GM12874 (cell line): ENCODE measurements at regions not wholly inside any gene's neighbourhood (a gene's known extent, or its start where the extent isn't known, plus 50 kb on each side); places are given as distances from the start of the nearest gene placed in this dataset.

ENCODE experiments used
- TF ChIP-seq, protein P1 (sequence below): IDR thresholded peaks from 2 replicates; pipeline ENCODE4 v1.5.1; 2011; ENCODE audit warnings: low read depth, mild to moderate bottlenecking, control low read depth, low read length, moderate library complexity; ENCODE audit not compliant: insufficient read depth

DNA sequence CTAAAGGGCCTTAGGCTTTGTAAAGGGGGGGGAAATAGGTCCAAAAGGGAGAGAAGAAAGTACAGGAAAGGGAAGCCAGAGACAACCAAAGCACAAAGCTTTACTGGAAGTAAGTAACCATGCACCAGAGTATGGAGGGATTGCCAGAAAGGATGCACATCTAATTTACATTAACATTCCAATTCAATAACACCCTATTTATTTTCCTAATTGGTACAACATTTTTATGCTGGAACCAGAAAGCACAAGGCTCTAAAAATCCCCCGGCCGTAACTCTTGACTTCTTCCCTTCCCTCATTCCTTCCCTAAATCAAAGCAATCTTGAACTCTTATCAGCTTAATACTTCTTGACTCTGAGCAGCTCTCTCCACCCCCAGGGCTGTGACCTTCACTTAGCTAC, 400.0 kb upstream of the CELF2 start:
- TF ChIP-seq, protein P1, sequence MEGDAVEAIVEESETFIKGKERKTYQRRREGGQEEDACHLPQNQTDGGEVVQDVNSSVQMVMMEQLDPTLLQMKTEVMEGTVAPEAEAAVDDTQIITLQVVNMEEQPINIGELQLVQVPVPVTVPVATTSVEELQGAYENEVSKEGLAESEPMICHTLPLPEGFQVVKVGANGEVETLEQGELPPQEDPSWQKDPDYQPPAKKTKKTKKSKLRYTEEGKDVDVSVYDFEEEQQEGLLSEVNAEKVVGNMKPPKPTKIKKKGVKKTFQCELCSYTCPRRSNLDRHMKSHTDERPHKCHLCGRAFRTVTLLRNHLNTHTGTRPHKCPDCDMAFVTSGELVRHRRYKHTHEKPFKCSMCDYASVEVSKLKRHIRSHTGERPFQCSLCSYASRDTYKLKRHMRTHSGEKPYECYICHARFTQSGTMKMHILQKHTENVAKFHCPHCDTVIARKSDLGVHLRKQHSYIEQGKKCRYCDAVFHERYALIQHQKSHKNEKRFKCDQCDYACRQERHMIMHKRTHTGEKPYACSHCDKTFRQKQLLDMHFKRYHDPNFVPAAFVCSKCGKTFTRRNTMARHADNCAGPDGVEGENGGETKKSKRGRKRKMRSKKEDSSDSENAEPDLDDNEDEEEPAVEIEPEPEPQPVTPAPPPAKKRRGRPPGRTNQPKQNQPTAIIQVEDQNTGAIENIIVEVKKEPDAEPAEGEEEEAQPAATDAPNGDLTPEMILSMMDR, result no peak

DNA sequence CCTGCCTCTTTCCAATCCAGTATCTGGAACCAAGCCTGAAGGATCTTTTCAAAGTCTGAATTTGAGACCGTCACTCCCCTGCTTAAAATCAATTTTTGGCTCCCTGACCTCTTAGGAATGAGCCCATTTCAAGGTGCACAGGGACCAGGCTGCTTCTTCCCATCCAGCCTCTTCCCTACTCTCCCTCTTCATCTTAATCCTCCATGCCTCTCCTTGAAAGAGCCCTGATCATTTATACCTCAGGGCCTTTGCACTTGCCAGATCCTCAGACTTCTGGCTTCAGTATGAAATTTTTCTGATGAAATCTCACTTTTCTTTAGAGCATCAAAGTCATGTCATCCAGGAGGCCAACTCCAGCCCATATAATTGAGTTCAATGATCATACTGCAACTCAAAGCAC, 399.5 kb upstream of the CELF2 start:
- TF ChIP-seq, protein P1, result no peak

DNA sequence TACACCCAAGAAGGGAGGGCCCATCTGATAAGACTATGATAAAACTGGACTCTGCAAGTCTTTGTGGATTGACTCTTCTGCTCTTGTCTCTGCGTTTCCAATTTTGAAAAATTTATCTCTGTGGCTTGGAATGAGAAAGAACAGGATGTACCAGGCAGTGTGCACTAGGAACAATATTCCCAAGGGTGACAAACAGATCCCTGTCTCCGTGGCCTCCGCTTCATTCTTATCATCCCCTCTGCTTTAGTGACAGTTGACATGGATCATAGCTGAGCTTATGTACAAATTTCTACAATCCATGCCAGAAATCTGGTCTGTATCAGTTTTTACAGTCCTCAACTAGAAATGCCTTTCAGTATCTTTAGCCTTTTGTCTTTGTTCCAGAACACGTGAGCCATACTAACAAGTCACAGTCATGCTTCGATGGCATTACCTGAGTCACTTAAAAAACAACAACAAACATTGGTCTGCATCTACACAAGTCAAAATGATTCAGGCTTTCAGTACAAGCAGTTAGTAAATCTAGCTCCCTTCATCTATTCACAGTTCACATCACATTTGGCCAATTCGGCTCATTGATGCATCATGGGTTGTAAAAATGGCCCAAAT, 393.6 kb upstream of the CELF2 start:
- TF ChIP-seq, protein P1, result no peak

DNA sequence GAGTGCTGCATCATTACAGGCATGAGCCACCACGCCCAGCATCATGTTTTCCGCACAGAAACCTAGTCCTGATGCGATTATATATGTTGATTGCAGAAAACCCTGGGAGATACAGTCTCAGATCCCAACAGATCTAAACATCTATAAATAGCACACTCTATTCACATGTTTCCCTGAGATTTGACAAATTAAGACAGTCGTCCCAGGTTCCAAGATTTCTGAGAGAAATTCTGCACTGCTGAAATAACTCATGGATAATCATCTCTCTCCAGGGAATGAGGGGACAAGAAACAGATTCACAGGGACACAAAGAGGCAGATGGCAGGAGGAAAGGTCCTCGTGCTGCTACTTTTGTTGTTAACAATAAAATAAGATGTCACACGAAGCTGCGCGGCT, 393.1 kb upstream of the CELF2 start:
- TF ChIP-seq, protein P1, result no peak

DNA sequence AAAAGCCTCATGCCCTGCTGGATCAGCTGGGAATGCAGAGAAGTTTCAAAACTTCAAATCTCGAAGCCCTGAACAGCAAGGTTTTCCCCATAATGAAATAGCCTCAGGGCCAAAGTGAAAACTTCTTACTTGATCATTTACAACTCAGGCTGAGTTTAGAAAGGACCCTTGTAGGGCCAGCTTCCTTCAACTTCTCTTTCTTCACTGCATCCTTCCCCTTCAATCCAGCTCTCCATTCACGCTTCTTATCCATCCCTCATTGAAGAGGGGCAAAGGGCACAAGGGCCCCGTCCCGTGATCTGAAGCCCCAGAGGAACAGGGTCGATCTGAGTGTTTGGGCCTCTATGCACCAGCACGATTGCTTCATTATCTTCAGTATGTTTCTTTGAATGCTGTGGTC, 392.2 kb upstream of the CELF2 start:
- TF ChIP-seq, protein P1, result no peak

DNA sequence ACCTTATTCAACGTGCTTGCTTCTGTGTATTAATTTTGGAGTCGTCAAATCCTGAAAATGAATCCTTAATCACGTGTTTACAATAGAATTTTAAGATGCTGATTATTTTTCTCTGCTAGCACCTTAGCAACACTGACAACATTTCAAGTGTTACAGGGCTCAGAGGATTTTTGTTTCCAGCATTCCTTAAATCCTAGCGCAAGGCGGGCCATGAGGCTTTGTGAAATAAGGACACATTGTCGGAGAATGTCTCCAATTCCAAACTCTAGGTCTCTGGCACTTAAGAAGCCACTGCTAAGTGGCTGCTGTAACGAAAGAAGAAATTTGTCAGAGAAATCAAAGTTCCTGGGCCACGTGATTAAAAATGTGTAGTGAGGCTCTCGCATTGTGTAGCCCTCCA, 390.9 kb upstream of the CELF2 start:
- TF ChIP-seq, protein P1, result no peak

DNA sequence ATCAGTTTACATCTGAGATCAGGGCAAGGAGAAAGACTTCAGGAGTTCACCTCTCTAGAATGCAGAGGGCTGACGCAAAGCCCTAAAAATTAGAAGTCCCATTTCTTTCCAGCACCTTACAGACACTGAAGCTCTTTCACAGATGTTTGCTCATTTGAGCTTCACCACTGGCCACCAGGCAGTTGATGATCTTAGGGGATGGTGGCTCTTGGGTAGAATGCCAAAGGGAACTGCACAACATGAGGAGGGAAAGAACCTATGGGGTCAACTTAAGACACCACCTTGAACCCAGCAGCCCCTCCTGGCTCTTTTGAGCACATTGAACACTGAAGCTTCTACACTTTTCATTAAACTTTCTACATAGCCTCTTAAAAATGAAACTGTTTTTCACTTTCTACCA, 390.3 kb upstream of the CELF2 start:
- TF ChIP-seq, protein P1, result no peak
